DMS53 treated with DMSO at 0.1 percent for 48 hours (cell line): ENCODE measurements at regions not wholly inside any gene's neighbourhood (a gene's known extent, or its start where the extent isn't known, plus 50 kb on each side); places are given as distances from the start of the nearest gene placed in this dataset.

Experiments used
- DNase-seq: peaks from one replicate; lab custom pipeline; 2025; ENCODE audit not compliant: unreplicated experiment; lab: John Stamatoyannopoulos, UW

DNA sequence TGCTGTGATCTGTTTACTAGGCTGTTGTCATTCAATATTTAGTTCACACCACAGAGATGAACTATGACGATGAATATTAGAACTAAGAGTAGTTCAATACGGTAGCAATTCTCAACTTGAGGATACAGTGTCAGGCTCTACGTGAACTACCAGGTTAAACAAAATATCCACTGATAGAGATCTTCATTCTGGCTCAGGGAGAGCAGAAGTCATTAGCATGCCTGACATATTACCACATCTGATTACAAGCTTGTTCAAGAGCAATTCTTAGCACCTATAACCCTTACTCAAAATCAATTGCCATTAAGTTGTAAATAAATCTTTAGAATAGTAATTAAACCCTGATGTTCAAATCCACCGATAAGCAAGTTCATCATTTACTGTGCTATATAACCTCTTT lies 207.2 kb downstream of the CHRM3 start:
- no peak for DNase-seq

GRCh38 chr1:239600588-239600987 lies 214.2 kb downstream of the CHRM3 start:
- no peak for DNase-seq

GRCh38 chr1:239601108-239601507 lies 214.7 kb downstream of the CHRM3 start:
- no peak for DNase-seq

GRCh38 chr1:239603530-239603929 lies 217.2 kb downstream of the CHRM3 start:
- DNase-seq = no peak

GRCh38 chr1:239606850-239607400 lies 220.6 kb downstream of the CHRM3 start:
- DNase-seq = no peak

- no peak for DNase-seq
Observed at GRCh38 chr1:239608469-239608868, 222.1 kb downstream of the CHRM3 start.

DNA sequence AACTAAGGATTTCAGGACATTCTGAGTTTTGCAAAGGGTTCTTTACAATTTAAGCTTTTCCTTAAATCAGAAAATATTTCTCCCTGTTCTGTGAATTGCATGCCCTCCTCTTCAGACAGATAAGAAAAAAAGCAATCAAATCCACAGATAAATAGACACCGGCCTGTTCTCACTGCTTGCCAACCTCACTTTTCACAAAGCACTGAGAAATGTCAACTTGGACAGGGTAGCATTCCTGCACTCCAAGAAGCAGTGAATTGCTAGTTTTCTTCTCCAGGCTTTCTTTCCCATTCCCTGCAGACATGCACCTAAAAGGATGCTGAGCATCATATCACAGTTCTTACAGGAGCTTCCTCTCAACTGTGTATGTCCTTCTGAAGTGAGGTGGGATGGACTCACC lies 226.0 kb downstream of the CHRM3 start:
- no peak for DNase-seq

DNA sequence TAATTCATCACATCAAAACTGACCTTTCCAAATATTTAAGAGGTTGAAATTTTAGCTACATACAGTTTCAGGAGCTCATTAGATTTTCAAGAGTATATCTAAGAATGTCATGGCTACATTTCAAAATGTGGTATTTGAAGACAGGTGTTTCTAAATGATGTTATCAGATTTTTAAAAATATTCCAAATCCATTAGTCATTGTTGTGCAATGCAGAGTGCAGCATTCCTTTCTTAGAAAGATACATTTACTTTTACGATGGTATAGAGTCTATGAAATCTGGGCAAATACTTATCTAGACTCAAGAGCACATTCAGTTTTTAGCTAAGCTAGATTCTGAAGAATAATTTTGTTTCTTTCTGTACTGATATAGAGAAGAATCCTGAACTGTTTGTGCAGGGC lies 230.3 kb downstream of the CHRM3 start:
- DNase-seq = no peak

DNA sequence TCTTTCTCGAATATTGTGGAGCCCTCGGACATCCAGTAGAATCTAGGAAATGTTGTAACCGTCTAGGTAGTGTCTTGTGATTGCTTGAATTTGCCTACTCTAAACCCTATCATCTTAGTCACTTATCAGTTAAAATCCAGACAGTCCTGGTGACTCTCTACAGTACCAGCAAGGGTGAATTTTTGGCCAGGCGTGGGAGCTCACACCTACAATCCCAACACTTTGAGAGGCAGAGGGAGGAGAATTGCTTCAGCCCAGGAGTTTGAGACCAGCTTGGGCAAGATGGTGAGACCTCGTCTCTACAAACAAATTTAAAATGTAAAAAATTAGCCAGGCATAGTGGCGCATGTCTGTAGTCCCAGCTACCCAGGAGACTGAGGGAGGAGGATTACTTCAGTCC lies 230.9 kb downstream of the CHRM3 start:
- no peak for DNase-seq

DNA sequence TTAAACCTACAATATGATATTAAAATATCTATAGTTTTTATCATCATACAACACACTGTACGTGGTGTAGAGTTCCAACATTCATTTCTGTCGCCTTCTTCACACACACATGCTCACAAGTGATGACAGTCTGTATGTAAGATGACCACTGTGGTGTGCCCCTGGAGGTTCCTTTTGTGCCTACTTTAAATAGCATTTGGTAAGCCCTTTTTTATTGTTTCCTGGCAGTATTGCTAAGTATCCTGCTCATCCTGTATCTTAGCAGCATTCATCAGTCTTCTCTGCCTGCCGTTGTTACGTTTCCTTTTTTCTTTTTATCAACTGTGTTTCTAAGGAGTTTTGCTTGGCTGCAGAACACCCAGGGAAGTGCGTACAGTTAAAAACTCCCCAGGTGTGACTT lies 231.4 kb downstream of the CHRM3 start:
- DNase-seq = no peak

- DNase-seq = no peak
Observed at GRCh38 chr1:239619190-239619589, 232.8 kb downstream of the CHRM3 start.

- no peak for DNase-seq
Observed at GRCh38 chr1:239630767-239631166, 244.4 kb downstream of the CHRM3 start.

- no peak for DNase-seq
Observed at GRCh38 chr1:239633432-239633831, 247.1 kb downstream of the CHRM3 start.

DNA sequence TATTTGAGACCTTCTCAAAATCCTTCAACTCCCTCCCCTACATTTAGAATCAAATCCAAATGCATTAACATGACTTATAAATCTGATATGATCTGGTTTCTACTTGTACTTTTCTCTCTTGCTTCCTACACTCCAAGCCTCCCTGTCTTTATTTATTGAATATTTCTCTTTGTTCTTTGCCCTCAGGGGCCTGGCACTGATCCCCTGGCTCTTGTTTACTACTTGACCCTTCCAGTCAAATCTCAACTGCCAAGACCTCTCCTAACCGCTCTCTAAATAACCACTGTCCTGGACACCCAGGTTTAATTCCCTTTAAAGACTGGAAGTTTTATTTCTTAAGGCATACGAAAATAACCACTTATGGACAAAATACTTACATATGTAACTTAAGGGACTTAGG lies 248.9 kb downstream of the CHRM3 start:
- DNase-seq = no peak

- DNase-seq = no peak
Observed at GRCh38 chr1:239636347-239636746, 250.0 kb downstream of the CHRM3 start.

DNA sequence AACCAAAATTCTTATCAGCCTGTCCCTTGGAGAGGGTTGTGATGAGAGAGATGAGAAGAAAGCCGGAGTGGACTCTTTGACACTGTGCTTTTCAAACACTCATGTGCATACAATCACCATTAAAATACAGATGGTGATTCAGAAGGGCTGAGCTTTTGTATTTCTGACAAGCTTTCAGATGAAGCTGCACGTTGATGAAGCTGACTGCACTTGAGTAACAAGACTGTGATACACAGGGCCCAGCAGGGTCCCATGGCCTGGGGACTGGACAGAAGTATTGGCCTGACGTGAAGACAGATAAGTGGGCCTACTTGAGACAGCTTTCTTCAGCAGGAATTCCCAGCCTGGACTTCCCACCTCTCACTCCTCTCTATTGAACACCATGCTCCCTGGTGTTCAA lies 258.2 kb downstream of the CHRM3 start:
- no peak for DNase-seq

GRCh38 chr1:239647045-239647444 lies 260.7 kb downstream of the CHRM3 start:
- no peak for DNase-seq

GRCh38 chr1:239647964-239648632 lies 261.7 kb downstream of the CHRM3 start:
- DNase-seq = no peak

DNA sequence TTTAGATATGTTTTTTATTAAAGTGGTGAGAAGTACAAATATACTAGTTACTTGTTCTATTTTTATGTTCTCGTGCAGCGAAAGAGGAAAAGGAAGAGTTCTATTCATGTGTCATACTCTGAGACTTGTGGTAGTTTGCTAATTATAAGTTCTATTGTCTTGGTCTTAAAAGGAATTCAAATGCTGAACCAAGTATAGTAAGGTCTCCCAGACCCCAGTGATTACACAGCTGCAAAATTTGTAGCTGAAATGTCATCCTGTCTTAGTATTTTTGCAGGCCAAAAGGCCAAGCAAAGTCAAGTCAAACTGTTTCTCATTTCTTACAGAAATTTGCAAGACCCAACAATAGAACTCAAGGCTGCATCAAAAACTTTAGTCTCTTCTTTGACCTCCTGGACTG lies 268.7 kb downstream of the CHRM3 start:
- DNase-seq = no peak

GRCh38 chr1:239657291-239657690 lies 270.9 kb downstream of the CHRM3 start:
- DNase-seq = no peak

DNA sequence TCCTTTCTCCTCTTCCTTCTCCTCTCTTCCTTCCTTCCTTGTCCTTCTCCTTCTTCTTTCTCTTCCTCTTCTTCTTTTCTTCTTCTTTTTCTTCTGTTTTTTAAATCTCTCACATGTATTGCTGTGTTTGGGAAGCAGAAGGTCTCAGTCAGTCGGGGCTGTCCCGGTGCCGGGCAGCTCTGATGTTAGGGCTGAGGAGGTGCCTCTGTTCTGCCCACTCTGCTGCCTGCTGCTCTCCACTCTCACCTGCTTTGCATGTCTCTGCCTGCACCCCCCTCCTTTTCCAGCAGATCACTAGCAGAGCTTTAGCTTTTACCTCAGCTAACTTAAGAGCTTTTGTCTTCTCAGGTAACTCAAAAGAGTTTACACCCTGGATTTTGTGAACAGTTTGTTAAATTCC lies 276.6 kb downstream of the CHRM3 start:
- no peak for DNase-seq

DNA sequence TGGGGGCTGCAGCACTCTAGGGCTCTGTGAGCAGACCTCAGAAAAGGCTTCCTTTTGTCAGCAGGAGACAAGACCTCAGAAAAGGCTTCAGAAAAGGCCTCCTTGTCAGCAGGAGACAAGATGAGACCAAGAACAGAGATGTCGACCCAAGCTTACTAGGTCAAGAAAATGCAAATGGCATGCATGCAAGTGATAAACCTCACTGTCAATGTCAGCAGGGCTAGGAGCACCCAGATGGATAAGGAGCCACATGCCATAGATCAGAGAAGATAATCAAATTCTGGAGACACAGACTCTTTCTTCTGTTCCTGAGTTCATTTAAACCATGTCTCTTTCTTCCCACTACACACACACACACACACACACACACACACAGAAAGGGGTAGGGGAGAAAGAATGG lies 285.9 kb downstream of the CHRM3 start:
- no peak for DNase-seq

DNA sequence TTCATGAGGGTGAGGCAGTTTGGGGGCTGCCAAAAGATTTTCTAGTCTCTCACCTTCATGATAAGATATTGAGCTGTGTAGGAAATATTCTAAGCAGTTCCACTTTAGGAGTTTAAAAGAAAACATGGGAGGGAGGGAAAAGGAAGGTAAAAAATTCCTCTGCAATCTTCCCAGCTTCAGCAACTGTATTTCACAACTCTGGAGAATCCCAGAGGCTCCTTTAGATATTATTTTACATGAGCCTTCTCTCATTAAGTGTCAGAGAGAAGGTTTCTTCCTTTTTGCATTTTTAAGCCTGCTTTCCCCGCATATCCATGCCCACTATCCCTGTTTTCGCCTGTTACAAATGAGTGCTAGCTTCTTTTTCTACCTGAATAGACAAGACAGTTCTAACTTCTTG lies 289.4 kb downstream of the CHRM3 start:
- DNase-seq = no peak
